ENCODE measurements at regions not wholly inside any gene's neighbourhood (a gene's known extent, or its start where the extent isn't known, plus 50 kb on each side); places are given as distances from the start of the nearest gene placed in this dataset.

DNA sequence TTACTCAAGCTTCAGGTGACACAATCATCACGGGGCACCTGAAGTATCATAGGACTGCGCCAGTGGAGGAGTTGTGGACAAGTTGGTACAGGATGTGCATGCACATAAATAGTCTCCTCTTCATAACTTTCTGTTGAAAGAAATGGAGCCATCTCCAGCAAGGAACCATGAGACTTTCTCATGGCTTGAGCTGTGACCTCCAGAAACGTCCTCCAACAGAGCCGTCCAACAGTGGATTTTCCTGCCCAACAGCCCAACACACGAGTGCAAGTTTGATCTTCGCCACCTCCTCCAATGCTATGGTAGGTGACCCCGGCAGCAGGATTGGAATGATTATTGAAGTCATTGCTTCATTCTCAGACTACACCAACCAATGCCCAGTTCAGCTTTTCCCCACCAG lies 105.1 kb upstream of the ZNF507 start:
- Histone ChIP-seq H3K36me3 (replicated peaks) (no peaks in the 10 kb centered on the region), H3K27me3 (ENCODE audit: low read depth) (peaks cover 1% of the 10 kb centered on the region; the same call in 1 of the 2 replicates), H3K4me1 (no peaks in the 10 kb centered on the region), H3K9me3 (no peaks in the 10 kb centered on the region), H3K4me3 (no peak overlapping the region)
- no peak for DNase-seq (ENCODE audit: low spot score in 2 of 2)
- in situ Hi-C loops (cut with MboI; ENCODE audit: low sequenced_read_pairs), result no loop called here

DNA sequence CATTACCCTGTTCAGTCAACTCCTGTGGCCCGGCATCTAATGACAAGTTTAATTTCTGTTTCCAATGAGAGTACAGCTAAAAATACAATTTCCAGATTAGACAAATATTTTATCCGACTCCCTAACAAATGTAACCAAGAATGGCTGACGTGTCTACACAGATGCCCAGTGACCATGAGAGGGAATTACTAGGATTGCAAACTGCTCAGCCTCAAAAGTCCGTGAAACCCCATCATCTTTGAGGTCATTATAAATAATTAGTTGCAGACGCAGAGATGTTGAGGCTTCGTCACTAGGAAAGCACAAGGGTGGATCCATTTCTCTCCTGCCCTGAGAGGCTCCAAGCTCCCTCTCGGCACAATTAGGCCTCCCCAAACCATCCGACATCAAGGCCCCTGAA lies 104.1 kb upstream of the ZNF507 start:
- no peaks in the 10 kb centered on the region for H3K36me3 ChIP-seq (replicated peaks)
- no peak overlapping the region for H3K4me3 ChIP-seq
- in situ Hi-C loops (cut with MboI; ENCODE audit: low sequenced_read_pairs), result no loop called here
- H3K4me1 ChIP-seq, result no peaks in the 10 kb centered on the region
- no peaks in the 10 kb centered on the region for H3K27me3 ChIP-seq (ENCODE audit: low read depth)
- H3K9me3 ChIP-seq, result no peaks in the 10 kb centered on the region
- no peak for DNase-seq (ENCODE audit: low spot score in 2 of 2)

DNA sequence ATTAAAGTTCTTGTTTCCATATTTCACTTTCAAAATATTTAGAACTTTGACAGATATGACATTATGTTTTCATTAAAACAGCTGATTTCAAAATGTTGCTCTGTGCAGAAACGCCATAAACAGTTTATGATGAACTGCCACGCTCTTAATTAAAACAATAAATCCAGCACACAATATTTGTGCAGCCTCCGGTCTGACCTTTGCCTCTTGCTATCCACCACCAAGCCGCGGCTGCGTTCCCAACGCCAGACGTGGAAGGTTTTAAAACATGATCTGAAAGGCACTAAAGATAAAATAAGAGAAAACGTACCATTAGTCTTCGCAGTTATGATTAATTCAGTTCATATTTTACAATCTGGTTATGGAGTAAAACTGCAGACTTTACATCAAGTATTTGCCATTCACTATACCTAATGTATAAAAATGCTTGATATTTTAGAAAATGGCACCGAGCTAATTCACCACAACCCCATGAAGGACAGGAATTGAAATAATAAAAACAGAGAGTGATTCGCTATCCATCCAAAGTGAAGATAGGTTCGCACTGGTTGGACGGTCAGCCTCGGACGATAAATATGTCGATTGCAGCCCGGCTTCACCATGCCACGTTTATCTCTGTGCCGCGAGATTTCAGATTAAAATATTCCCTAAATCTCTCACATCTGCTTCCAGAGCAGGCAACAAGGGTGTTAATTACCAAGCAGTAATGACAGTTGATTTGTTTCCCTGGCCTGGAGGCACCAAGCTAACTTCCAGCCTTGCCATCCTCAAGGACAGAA lies 103.3 kb upstream of the ZNF507 start:
- H3K9me3 ChIP-seq, result no peaks in the 10 kb centered on the region
- H3K4me1 ChIP-seq, result no peaks in the 10 kb centered on the region
- in situ Hi-C loops (cut with MboI; ENCODE audit: low sequenced_read_pairs), result no loop called here
- no peaks in the 10 kb centered on the region for H3K27me3 ChIP-seq (ENCODE audit: low read depth)
- H3K4me3 ChIP-seq, result no peak overlapping the region
- no peak for DNase-seq (ENCODE audit: low spot score in 2 of 2)
- no peaks in the 10 kb centered on the region for H3K36me3 ChIP-seq (replicated peaks)

DNA sequence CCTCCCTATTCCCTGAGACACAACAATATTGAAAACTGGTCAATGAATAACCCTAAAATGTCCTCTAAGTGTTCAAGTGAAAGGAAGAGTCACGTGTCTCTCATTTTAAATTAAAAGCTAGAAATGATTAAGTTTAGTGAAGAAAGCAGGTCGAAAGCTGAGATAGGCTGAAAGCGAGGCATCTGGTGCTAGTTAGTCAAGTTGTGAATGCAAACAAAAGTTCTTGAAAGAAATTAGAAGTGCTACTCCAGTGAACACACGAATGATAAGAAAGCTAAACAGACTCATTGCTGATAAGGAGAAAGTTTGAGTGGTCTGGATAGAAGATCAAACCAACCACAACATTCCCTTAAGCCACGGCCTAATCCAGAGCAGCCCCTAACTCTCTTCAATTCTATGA lies 99.4 kb upstream of the ZNF507 start:
- H3K36me3 ChIP-seq (replicated peaks), result no peaks in the 10 kb centered on the region
- H3K27me3 ChIP-seq (ENCODE audit: low read depth), result no peaks in the 10 kb centered on the region
- H3K4me3 ChIP-seq, result no peak overlapping the region
- no peak for DNase-seq (ENCODE audit: low spot score in 2 of 2)
- H3K9me3 ChIP-seq, result no peaks in the 10 kb centered on the region
- in situ Hi-C loops (cut with MboI; ENCODE audit: low sequenced_read_pairs), result no loop called here
- no peaks in the 10 kb centered on the region for H3K4me1 ChIP-seq

DNA sequence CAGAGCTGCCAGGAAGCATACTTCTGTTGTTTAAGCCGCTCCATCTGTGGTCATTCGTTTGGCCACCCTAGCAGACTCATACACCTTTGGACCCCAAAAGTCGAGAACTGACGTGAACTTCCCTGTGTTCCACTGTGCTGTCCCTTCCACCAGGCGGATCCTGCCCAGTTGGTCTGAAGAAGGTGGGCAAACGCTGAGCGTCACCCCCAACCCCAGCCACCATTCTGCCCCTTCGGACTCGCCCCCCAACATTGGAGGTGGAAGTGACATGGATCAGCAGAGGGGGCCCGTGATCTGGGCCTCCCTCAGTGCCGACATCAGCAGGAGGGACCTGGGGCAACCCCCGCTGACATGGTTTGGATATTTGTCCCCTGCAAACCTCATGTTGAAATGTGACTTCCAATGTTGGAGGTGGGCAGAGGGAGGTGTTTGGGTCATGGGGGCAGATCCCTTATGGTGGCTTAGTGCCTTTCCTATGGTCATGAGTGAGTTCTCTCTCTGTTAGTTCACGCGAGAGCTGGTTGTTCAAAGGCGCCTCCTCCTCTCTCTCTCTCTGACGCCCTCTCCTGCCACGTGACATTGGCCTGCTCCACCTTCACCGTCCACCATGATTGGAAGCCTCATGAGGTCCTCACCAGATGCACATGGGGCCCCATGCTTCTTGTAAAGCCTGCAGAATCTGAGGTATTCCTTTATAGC lies 93.6 kb upstream of the ZNF507 start:
- in situ Hi-C loops (cut with MboI; ENCODE audit: low sequenced_read_pairs), result no loop called here
- DNase-seq (ENCODE audit: low spot score in 2 of 2), result no peak
- Histone ChIP-seq H3K4me3 (no peak overlapping the region), H3K27me3 (ENCODE audit: low read depth) (no peaks in the 10 kb centered on the region), H3K4me1 (no peaks in the 10 kb centered on the region), H3K36me3 (replicated peaks) (no peaks in the 10 kb centered on the region), H3K9me3 (no peaks in the 10 kb centered on the region)

DNA sequence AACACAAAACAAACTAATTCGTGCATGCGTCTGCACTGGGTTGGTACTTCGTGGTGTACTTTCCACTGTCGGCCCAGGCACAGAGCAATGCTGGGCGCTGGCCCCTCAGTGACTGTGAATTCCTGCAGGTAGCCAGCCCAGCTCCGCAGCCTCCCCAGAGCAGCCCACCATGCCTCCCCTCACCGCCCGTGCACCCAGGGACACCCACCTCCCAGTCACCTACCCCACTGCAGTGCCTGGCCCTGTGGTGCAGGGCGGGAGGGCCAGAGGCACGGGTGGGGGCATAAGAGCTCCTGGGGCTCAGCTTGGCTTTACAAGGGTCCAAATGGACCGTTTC lies 93.1 kb upstream of the ZNF507 start:
- DNase-seq (ENCODE audit: low spot score in 2 of 2), result no peak
- Histone ChIP-seq H3K4me1 (no peaks in the 10 kb centered on the region), H3K27me3 (ENCODE audit: low read depth) (no peaks in the 10 kb centered on the region), H3K36me3 (replicated peaks) (no peaks in the 10 kb centered on the region), H3K9me3 (no peaks in the 10 kb centered on the region), H3K4me3 (no peak overlapping the region)
- in situ Hi-C loops (cut with MboI; ENCODE audit: low sequenced_read_pairs), result no loop called here

DNA sequence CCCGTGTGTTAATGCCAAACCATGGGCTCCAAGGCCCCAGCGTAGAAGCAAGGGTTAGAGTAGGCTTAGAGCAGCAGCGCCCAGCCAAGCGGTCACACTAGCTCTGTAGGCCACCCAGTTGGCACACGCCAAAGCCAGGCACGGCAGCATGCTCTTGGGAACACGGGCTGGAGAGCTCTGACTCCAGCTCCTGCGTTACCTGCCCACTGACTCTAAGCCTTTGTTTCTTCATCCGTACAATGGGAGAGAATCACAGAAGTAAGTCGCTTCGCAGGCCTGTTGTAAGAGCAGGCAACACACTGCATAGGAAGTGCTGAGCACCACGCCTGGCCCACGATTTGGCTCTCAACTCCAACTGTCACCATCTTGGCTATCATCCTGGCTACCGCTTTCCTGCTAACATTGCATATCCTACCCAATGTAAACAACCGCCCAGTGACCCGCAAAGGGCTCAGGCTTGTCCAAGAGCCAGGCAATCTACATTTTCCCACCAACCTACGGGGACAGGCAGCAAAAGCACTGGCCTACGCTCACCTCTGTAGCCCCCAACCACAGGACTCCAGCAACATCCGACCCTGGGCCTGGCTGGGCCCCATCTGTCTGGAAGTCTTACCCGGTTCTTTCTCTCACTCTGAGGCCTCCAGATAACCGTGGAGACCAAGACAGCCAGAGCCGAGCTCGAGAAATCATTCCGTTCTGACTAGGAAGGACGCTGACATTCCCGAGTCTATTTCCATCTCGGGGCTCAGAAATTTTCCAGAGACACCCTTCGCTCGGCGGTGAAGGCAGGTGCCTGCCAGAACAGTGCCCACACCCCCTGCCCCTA lies 91.5 kb upstream of the ZNF507 start:
- no peaks in the 10 kb centered on the region for H3K4me1 ChIP-seq
- H3K27me3 ChIP-seq (ENCODE audit: low read depth), result no peaks in the 10 kb centered on the region
- no peak for DNase-seq (ENCODE audit: low spot score in 2 of 2)
- no peaks in the 10 kb centered on the region for H3K9me3 ChIP-seq
- in situ Hi-C loops (cut with MboI; ENCODE audit: low sequenced_read_pairs), result no loop called here
- no peak overlapping the region for H3K4me3 ChIP-seq
- H3K36me3 ChIP-seq (replicated peaks), result no peaks in the 10 kb centered on the region

DNA sequence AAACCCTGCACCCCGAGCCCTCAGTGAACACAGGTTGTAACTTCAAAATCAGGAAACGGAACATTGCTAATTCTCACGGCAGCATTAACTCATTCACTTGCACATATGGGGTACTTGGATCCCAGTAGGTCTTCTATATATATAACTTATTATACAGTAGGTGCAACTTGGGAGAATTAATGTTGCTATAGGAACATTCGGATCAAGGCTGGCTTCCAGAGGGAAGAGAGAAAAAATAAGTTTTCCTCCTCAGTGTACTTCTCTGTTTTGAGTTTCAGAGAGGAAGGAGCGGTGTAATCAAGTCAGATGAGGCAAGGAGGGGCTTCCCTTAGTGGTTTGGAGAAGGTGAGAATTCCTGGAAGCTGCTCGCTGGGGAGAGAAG lies 90.9 kb upstream of the ZNF507 start:
- Histone ChIP-seq H3K4me1 (no peaks in the 10 kb centered on the region), H3K27me3 (ENCODE audit: low read depth) (no peaks in the 10 kb centered on the region), H3K36me3 (replicated peaks) (no peaks in the 10 kb centered on the region), H3K9me3 (no peaks in the 10 kb centered on the region), H3K4me3 (no peak overlapping the region)
- DNase-seq (ENCODE audit: low spot score in 2 of 2), result no peak
- in situ Hi-C loops (cut with MboI; ENCODE audit: low sequenced_read_pairs), result no loop called here

DNA sequence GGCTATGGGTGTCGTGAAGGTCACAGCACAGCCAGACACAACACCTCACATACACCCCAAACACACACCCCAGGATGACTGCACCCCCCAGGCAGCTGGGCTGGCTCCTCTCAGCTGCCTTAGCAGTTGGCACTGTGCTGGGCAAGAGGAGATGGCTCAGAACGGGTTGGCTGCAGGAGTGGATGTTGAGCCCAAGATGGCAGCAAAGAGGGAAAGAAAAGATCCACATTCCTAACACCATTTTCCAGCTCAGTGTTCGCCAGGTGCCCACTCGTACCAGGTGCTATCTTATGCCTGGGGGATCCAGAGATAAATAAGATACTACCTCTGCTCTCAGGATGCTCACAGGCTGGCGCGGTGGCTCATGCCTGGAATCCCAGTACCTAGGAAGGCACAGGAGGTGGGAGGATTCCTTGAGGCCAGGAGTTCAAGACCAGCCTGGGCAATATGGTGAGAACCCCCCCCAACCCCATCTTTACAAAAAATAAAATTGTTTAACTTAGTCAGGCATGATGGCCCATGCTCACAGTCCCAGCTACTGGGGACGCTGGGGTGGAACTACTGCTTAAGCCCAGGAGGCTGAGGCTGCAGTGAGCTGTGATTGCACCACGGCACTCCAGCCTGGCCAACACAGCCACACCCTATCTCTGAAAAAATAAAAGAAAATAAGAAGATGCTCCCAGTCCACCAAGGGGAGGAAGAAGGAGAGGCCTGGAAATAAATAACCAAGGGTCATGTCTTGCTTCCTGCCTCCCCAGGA lies 89.7 kb upstream of the ZNF507 start:
- no peak for DNase-seq (ENCODE audit: low spot score in 2 of 2)
- Histone ChIP-seq H3K4me3 (no peak overlapping the region), H3K27me3 (ENCODE audit: low read depth) (no peaks in the 10 kb centered on the region), H3K4me1 (no peaks in the 10 kb centered on the region), H3K9me3 (no peaks in the 10 kb centered on the region), H3K36me3 (replicated peaks) (no peaks in the 10 kb centered on the region)
- in situ Hi-C loops (cut with MboI; ENCODE audit: low sequenced_read_pairs), result no loop called here

DNA sequence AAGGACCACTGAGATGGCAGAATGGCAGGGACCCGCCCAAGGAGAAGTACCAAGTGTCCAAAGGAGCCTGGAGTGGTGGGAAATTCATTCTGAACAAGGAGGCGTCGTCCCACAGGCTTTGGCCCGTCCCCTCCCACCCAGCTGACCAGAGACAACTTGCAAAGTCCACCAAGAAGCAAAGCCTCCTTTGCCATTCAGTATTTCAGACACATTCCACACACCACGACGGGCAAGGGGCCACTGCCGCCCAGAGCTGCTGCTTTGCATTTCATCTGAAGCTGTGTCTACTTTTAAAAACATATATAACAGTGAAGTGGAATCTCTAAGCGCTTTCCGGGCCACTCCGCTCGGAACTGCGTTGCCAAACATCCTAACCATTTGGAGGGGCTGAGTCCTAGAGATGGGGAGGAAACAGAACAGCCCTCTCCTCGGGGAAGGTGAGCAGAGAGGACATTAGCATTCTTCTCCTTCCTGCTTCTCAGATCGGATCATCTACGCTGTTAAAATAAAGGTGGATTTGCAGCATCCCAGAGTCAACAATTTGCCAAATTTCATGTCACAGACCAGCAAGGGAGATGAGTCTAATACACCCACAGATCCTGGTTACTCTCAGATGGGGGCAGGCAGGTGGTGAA lies 89.0 kb upstream of the ZNF507 start:
- no peaks in the 10 kb centered on the region for H3K27me3 ChIP-seq (ENCODE audit: low read depth)
- in situ Hi-C loops (cut with MboI; ENCODE audit: low sequenced_read_pairs), result no loop called here

DNA sequence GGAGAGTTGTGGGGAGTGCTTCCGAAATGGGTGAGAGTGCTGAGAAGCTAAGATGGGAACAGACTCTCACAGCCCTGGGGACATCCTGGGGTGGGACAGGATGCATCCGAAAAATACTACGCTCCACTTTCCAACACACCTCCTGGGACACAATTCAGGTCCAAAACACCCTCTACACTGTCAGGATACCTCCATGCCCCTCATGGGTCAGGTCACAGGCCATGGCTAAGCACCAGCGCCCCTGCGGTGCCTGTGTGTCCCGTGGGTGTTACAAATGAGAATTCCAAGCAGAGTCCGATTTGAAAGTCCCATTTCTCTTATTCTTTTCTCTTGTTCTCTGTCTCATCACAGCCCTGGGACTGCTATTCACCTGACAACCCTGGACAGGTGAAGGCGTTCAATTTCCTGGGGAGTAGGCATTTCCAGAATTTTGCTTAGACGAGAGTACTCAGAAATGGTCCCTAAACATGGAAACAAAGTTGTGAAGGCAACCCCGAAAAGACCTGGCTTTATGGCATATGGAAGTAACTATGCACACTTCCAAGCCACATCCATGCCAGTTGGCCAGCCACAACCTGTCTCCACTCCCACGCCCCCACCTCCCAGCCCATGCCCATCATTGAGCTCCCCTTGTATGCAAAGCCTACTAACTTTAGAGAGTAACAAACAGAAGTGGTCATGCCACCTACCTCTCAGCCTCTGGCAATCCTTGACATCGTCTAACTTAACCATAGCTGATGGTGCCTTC lies 87.9 kb upstream of the ZNF507 start:
- Histone ChIP-seq H3K27me3 (ENCODE audit: low read depth) (no peaks in the 10 kb centered on the region), H3K9me3 (no peaks in the 10 kb centered on the region)
- in situ Hi-C loops (cut with MboI; ENCODE audit: low sequenced_read_pairs), result no loop called here

More for the DNA sequence above, 89.0 kb upstream of the ZNF507 start:
- Histone ChIP-seq H3K4me1 (no peaks in the 10 kb centered on the region), H3K4me3 (no peak overlapping the region), H3K36me3 (replicated peaks) (no peaks in the 10 kb centered on the region), H3K9me3 (no peaks in the 10 kb centered on the region)
- no peak for DNase-seq (ENCODE audit: low spot score in 2 of 2)

DNA sequence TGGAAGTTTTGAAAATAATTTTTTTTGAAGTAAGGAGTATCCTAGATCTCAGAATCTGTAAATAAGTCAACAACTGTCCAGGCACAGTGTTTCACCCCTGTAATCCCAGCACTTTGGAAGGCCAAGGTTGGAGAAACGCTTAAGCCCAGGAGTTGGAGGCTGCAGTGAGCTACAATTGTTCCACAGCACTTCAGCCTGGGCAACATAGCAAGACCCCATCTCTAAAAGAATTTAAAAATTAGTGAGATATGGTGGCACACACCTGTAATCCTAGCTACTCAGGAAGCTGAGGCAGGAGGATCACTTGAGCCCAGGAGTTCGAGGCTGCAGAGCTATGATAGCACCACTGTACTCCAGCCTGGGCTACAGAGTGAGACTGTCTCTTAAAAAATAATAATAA lies 87.2 kb upstream of the ZNF507 start:
- no peaks in the 10 kb centered on the region for H3K27me3 ChIP-seq (ENCODE audit: low read depth)
- no peaks in the 10 kb centered on the region for H3K9me3 ChIP-seq
- H3K4me3 ChIP-seq, result no peak overlapping the region
- H3K4me1 ChIP-seq, result peaks cover 6% of the 10 kb centered on the region
- in situ Hi-C loops (cut with MboI; ENCODE audit: low sequenced_read_pairs), result no loop called here
- no peaks in the 10 kb centered on the region for H3K36me3 ChIP-seq (replicated peaks)
- no peak for DNase-seq (ENCODE audit: low spot score in 2 of 2)

More for the DNA sequence above, 87.9 kb upstream of the ZNF507 start:
- H3K36me3 ChIP-seq (replicated peaks), result no peaks in the 10 kb centered on the region
- DNase-seq (ENCODE audit: low spot score in 2 of 2), result no peak
- H3K4me3 ChIP-seq, result no peak overlapping the region
- H3K4me1 ChIP-seq, result peaks cover 1% of the 10 kb centered on the region

DNA sequence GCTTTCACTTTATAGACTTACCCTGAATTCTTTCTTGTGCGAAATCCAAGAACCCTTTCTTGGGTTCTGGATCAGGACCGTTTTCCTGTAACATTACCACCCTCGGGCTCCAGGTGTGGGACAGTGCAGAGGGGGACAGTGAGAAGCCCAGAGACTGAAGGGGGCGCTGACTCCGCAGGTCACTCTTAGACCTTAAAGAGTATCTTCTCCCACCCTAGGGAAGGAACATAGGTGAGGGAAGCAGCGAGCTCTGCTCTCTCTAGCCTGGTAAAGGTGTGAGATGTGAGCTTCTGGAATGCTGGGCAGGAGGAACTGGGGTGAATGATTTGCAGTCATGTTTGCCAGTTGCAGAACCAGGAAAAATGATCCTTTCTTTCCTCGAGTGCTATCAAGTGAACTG lies 80.8 kb upstream of the ZNF507 start:
- Histone ChIP-seq H3K9me3 (no peaks in the 10 kb centered on the region), H3K27me3 (ENCODE audit: low read depth) (no peaks in the 10 kb centered on the region), H3K4me1 (peaks cover 6% of the 10 kb centered on the region), H3K4me3 (no peak overlapping the region), H3K36me3 (replicated peaks) (no peaks in the 10 kb centered on the region)
- no peak for DNase-seq (ENCODE audit: low spot score in 2 of 2)
- in situ Hi-C loops (cut with MboI; ENCODE audit: low sequenced_read_pairs), result no loop called here
